K562 (cell line): ENCODE measurements at regions not wholly inside any gene's neighbourhood (a gene's known extent, or its start where the extent isn't known, plus 50 kb on each side); places are given as distances from the start of the nearest gene placed in this dataset.

Experiments
- HIVEP1 ChIP-seq: fragments of 250-450 bp; sonication (Bioruptor Pico); IDR thresholded peaks from 2 replicates; pipeline ENCODE4 v1.4.0; 2020; ENCODE audit warnings: mild to moderate bottlenecking
- SIN3A ChIP-seq, 2 experiments: fragments of 150-350 bp in 1 of 2; IDR thresholded peaks; 2 replicates each; pipeline ENCODE4 v1.6.1; 2011 to 2016; ENCODE audit warnings: borderline replicate concordance in 2 of 2, low read depth in 2 of 2, low read length in 2 of 2, mild to moderate bottlenecking in 2 of 2, moderate library complexity in 2 of 2; ENCODE audit not compliant: control insufficient read depth in 1 of 2
- ZBTB7A ChIP-seq: IDR thresholded peaks from 2 replicates; pipeline ENCODE4 v1.6.1; 2011; ENCODE audit warnings: low read depth, mild to moderate bottlenecking, low read length, moderate library complexity, borderline replicate concordance; ENCODE audit not compliant: control insufficient read depth

DNA sequence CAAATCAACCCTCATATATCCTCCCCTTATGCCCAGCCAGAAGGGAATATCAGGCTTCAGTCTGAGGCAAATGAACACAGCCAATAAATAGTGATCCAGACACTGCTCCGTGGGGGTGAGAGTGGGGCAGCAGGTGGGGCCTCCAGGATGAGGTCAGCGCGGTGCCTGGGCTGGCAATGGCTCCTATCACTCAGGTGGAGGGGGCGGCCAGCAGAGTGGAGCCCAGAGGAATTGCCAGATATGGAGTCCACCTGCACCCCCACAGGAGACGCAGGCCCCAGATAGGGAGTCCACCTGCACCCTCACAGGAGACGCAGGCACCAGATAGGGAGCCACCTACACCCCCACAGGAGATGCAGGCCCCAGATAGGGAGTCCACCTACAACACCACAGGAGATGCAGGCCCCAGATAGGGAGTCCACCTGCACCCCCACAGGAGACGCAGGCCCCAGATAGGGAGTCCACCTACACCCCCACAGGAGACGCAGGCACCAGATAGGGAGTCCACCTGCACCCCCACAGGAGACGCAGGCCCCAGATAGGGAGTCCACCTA is 78.0 kb upstream of the PPP2R2D start:
- TF ChIP-seq HIVEP1 (CRISPR knock-in tag), result no peak
- TF ChIP-seq SIN3A (IDR thresholded peaks at IDR 0.05; ENCODE audit: borderline replicate concordance in 2 of 2, control insufficient read depth in 1 of 2, low read depth in 2 of 2, low read length in 2 of 2), result no peak
- TF ChIP-seq ZBTB7A, result no peak
